ENCODE measurements at regions not wholly inside any gene's neighbourhood (a gene's known extent, or its start where the extent isn't known, plus 50 kb on each side); places are given as distances from the start of the nearest gene placed in this dataset.

GRCh38 chr4:173929921-173930320, 353.5 kb downstream of the FBXO8 start:
- TF ChIP-seq FOXA1 (IDR thresholded peaks at IDR 0.05) (no peak), SP1 (IDR thresholded peaks at IDR 0.05) (no peak), BHLHE40 (IDR thresholded peaks at IDR 0.05; ENCODE audit: borderline replicate concordance) (no peak), FOXK2 (IDR thresholded peaks at IDR 0.05) (no peak), TARDBP (IDR thresholded peaks at IDR 0.05) (no peak), L3MBTL2 (conservative IDR thresholded peaks at IDR 0.05) (no peak), HDGF (IDR thresholded peaks at IDR 0.05; ENCODE audit: borderline replicate concordance) (no peak), ELF4 (IDR thresholded peaks at IDR 0.05) (no peak), SUZ12 (IDR thresholded peaks at IDR 0.05) (no peak), FOXM1 (IDR thresholded peaks at IDR 0.05; ENCODE audit: borderline replicate concordance) (no peak), ARNT (IDR thresholded peaks at IDR 0.05) (no peak)
- TF ChIP-seq, protein P1, sequence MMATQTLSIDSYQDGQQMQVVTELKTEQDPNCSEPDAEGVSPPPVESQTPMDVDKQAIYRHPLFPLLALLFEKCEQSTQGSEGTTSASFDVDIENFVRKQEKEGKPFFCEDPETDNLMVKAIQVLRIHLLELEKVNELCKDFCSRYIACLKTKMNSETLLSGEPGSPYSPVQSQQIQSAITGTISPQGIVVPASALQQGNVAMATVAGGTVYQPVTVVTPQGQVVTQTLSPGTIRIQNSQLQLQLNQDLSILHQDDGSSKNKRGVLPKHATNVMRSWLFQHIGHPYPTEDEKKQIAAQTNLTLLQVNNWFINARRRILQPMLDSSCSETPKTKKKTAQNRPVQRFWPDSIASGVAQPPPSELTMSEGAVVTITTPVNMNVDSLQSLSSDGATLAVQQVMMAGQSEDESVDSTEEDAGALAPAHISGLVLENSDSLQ (IDR thresholded peaks at IDR 0.05), result no peak

Data from HEK293T (cell line).